Muscle of arm (tissue), 1 donor: ENCODE measurements at regions not wholly inside any gene's neighbourhood (a gene's known extent, or its start where the extent isn't known, plus 50 kb on each side); places are given as distances from the start of the nearest gene placed in this dataset.

Experiments used
- DNase-seq: peaks from one replicate; pipeline ENCODE4 v3.0.0-alpha.2; 2013

DNA sequence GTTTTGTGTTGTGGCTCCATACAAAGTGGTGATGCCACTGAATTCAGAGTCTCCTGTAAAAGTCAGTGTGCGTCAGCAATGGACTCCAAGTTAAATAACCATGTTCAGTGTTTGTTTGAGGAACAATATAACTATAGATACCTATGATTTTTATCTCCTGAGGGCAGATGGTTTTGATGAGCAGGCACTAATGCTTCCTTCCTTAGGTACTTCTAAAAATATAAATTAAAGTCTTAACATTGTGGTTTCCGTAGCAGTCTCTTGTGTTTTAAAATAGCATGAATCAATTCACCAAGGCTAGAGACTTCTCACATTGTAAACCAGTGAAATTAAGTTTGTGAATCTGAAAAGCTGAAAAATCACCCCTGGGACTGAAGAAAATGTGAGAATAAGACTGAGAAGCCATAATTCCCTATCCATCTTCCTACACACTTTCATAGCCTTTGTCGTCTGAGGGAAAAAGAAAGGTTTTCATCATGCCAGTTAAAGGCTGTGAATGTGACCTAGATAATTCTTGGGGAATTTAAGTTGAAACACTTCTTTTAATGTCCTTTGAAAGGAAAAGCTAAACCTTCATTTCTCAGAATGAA is 1502.9 kb downstream of the CDH11 start:
- no peak for DNase-seq

DNA sequence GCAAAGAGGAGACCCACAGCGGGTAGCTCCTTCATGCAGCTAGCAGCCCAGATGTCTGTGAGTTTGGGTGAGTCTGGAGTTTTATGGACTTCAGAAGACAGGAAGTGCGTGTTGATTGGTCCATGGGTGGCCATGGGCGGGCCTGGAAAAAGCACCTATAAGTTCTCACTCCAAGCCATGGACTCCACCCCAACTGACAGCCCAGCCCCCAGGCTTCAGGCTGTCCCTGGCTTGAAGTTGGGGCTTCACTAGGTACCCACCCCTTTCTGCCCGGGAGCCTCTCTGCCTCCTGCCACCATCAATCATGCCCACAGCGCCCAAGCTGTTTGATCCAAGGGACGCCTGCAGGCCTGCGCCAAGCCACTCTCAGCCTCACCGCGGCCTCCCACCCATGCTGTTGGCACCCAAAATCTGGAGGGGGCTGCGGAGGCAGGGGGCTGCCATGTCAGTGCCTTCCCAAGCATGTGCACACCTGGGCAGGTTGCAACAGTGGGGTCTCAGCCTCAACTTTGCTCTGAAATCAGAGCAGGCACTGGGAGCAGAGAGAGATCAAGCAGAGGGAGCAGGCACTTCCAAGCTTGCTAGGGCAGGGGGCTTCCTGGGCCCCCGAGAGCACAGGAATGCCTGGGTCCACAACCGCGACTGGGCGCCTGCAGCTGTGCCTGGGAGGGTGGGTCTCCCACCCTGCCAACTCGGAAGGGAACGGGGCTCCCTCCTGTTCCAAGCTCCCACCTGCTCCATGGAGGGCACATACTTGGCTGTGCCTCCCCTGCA is 1503.7 kb downstream of the CDH11 start:
- DNase-seq, result no peak

DNA sequence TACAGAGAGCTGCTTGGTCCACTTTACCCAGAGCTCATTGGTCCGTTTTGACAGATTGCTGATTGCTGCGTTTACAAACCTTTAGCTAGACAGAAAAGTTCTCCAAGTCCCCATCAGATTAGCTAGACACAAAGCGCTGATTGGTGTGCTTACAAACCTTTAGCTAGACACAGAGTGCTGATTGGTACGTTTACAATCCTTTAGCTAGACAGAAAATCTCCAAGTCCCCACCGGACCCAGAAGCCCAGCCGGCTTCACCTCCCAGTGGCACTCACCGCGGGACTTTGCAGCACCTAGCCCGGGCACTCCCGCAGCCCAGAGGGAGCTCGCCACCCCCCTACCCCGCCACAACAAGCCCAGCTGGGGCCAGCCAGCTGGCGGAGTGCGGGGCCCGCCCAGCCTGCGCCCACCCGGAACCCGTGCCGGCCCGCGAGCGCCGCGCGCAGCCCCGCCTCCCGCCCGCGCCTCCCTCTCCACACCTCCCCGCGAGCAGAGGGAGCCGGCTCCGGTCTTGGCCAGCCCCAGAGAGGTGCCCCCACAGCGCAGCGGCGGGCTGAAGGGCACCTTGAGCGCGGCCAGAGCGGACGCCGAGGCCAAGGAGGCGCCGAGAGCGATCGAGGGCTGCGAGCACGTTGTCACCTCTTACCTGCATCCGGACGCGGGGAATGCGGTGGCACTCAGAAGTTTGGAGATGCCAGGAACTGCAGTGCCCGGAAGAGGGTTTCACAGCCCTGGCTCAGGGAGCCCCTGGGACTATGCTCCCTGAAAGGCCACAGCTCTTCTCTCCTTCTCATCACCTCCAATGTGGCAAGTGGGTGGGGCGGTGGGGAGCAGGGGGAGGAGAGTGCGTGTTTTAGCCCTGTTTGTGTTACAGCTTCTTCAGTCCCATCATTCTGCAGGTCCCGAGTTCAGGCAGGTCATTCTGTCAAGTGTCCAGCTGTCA is 1504.5 kb downstream of the CDH11 start:
- no peak for DNase-seq

DNA sequence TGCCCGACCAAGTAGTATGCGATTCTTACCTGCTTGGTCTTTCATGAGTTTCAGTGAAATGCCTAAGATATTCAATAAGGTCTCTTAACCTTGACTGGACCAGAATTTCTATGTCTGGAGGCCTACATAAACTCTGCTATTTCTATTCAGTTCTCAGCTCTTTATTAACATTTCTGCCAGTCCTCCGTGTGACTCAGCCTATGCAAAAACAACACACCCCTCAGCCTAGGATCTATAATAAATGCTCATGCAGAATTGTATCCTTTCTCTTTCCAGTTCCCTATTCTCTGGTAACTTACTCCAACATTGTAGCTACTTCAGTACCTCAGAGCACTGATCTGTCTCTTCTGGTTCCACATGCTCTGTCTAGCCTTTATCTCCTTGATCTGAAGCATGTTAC is 1507.4 kb downstream of the CDH11 start:
- no peak for DNase-seq

DNA sequence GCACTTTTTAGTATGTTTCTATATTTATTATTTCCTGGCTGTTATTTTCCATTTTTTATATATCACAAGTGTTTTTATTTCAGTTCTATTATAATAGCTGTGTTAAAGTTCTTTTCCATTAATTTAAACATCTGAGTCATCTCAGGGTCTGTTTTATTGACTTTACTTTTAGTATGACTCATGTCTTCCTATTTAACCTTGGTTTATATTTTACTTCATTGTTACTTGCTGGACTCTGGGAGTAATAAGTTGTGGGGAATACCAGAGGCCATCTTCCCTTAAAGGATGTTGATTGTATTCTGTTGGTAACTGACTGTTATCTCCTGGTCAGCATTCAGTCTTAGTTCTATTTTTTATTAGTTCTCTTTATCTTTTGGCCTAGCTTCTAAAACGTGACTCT is 1508.2 kb downstream of the CDH11 start:
- no peak for DNase-seq

DNA sequence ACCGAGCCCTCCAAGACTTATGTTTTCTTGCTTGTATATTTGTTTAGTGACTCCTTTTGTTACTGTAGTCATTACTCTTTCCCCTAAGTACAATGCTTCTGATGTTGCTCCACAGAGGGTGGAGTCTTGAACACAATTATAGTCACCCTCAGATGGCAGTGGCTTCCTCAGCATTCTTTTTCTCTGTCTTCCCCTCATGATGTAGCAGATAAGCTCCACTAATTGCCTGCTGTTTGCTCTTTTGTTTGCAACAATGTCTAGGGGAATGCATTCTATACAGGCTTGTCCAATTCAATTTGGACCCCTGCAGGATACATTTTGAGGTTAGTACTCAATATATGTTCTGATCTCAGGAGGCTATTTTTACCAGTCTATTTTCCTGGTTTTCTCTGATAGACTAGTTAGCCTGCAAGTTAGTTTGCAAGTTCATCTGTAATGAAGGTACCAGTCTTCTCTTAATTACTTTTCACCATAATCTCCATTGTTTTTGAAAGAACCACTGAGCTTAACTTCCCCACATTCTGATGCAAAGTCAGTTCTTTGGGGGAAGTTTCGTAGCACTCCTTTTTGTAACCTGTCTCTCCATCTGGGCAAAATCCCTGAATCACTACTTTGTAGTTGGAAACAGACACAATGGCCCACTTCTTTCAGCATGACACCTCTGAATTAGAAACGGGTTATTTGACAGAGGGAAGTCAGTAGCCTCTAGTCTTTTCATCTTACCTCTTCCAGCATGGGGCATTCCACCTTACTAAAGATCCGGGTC is 1509.2 kb downstream of the CDH11 start:
- no peak for DNase-seq

DNA sequence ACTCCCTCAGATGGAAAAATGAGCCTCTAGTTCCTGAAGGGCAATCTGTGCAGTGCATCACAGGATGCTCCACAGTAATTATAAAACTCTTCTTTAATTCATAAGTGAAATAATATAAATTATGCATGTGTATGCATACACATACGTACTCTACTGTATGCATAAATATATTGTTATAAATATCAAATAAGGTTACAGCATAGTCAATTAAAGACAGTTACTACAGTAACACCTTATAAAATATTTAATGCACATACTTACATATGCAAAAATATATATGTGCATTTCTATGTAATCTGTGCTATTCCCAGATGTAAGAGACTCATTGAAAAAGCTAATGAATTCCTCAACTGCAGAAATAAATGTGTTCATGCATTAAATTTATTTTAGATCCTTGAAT is 1515.1 kb downstream of the CDH11 start:
- DNase-seq, result no peak

DNA sequence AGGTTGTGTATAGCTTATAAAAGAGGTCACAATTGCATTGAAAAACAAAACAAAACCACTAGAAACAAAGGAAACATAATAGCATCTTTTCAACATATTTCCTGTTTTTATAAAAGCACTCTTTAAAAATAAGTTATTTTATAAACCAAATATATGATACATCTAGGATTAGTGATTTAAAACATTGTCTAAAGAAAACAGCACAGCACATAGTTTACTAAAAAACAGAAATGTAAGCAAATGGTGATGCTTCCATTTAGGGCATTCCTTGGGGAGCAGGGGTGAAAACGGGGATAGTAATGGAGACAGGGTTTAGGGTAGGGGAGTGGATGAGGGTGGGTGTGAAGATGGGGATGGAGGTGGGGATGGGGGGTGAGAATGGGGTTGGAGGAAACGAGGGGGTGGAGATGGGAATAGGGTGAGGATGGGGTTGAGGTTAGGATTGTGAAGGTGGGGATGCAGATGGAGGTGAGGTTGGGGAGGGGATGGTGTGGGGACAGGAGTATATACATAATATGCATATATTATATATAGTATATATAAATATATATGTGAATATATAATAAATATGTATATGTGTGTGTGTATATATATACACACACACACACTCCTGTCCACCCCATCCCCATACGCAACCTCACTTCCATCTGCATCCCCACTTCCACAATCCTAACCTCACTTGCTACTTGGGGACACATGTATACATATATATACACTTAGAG is 1519.5 kb downstream of the CDH11 start:
- DNase-seq, result no peak

DNA sequence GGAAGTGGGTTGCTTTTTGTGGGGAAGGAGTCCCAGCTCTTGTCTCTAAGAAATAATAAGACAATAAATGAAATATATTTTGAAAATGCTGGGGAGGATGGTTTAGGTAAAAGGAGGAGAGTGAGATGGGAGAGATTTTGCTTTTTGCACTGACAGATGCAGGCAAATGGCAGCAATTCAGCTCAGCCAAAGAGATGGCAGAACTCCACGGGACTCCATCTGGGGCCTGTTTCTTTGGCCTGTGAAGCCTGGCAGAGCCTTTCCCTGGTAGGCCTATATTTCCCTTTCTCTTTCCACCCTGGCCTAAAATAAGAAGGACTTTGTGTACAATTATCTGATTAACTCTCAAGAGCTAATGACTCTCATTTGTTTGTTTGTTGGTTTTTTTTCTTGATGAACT is 1525.1 kb downstream of the CDH11 start:
- DNase-seq, result no peak

DNA sequence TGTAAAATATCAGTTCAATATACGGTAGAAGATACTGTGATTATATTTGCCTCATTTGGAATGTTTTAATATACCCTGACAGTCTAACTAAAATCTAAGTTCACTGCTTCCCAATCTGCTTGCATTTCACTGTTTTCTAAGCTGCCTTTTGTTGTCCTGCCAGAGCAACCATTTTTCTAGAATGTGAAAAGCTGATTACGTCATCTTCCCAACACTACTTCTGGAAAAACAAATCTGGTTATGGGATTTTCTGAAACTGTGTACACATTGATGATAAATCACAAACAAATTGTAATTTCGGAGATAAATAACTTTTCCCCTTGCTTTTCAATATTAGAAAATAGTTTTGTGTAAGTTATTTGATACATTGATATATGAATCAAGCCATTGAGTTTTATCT is 1529.0 kb downstream of the CDH11 start:
- no peak for DNase-seq

DNA sequence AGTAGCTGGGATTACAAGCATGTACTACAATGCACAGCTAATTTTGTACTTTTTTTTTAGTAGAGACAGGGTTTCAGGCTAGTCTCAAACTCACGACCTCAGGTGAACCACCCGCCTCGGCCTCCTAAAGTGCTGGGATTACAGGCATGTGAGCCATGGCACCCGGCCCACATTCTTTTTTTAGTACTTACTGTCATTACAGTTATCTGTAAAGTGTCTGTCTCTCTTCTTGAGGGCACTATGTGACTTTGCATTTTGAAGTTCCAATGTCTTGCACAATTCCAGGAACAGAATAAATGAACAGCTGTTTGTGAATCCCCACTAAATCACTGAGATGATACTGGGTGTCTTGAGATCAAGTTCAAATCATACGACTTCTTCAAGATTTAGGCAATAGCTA is 1540.3 kb downstream of the CDH11 start:
- DNase-seq, result no peak

DNA sequence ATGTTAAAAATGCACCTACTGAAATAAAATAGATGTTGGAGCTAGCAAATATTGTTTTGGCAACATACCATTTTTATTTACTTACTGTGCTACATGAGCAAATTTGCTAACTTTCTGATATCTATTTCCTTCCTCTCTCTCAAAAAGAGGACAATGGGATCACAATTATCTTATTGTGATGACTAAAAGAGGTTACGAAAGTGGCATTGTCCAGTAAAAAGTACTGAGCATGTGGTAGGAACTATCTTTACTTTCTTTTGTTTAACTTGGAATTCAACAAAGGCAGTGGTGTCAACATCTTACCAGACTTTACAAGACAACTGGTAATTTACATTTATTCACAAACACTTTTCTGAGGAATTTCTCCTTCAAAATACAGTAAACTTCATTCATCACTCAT is 1542.6 kb upstream of the CDH8 start:
- DNase-seq, result no peak

DNA sequence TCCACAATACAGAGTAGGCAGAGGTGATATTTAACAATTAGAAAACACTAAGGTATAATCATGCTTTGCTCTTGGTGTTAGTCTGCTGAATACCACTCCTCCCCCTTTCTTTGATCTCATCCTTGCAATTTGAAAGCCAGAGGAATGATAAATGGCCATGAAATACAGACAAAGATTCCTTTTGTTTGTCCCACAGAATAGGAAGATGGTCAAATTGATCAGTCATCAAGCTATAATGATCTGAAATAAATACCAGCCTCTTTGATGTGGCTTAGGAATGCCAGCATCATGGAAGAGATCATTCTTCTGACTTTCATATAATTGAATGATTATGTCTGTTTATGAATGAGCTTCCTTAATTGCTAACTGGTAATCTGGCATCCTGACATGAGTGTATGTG is 1541.7 kb upstream of the CDH8 start:
- no peak for DNase-seq

DNA sequence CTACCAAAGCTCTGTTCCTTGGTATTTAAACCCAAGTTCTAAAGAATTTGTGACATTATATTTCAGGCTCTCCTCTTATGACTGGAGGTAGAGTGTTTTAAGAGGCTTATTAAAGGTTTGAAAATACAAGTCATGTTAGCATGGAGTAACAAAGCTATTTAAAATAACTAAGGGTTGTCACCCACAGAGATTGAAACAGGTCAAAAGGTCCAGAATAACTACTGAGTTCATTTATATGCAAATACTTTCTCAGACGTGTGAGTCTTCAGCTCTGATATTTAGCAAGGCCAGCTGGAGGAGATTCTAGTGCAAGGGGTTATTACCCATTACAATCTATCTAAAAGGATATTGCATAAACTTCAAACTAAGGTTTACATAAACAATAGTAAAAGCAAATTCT is 1538.8 kb upstream of the CDH8 start:
- DNase-seq, result no peak

DNA sequence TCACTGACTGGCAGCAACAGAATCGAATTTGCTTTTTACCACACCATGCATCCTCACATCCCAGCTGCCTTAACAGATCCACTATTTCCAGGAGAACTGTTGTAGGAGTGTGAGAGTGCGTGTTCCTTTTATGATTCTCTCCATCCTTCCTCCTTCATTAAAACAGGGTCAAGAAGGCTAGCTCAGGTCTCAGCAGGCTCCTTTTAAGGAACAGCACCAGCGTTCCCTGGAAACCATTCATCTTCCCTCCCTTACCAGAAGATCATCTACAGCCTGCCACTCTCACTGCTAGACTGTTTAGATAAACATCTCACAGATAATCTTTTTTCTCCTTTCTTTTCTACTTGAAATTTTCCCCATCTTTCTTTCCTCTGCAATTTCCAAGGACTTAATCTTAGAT is 1531.9 kb upstream of the CDH8 start:
- DNase-seq, result no peak

DNA sequence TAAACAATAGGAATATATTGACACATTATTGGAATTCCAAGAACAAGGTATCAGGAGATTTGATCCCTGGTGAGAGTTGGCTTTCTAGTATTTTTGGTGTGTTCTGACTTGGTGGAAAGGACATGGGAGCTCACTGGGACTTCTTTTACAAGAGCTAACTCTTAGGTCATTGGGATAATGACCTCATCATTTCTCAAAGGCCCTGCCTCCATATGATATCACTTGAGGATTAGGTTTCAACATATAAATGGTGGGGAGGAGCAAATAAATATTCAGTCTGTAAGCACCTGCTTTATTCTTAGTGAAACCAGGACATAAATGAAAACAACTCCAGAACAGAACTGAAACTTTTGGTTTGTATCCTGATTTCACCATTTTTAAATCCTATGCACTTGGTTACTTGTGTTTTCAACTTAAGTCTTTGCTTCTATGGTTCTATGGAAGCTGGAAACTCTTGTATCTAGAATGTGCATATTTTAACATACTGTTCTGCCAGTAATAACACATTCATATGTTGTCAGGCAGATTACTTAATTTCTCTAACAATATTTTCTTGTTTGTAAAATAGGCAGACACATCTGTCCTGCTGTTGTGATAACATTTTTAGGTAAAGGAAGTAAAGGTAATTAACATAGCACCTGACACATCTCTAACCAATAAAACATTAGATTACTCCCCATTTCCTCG is 1527.7 kb upstream of the CDH8 start:
- DNase-seq, result no peak

DNA sequence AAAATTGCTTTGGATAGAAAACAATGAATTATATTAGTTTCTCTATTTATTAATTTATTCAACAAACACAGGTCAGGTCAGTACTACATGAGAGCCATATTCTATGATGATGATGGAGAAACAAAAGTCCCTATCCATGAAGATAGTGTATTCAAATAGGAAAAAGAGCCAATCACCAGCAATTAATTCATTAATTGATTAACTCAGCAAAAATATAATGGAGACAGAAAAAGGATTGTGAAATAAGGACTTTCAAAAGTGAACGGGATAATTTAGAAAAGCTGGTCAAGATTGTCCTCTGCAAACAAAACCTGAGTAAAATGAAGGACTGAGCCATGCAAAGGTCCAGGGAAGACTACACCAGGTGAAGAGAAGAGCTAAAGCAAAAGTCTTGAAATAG is 1517.7 kb upstream of the CDH8 start:
- no peak for DNase-seq

DNA sequence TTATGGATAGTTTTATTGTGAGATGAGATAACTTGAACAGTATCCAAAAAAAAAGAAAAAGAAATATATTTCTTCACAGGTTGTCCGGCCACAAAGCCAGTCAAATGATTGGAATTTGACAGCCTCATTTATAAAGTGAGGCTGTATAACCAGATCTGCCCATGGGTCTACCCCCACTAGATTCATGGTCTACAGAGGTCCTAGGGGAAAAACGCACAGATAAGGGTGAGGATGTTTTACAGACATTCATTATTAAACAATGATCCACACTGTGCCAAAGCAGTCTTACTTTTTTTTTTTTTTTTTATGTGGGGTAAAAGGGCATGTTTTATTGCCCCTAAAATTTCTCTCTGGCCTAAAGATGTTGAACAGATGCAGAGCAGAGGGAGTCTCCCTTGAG is 1503.0 kb upstream of the CDH8 start:
- no peak for DNase-seq

DNA sequence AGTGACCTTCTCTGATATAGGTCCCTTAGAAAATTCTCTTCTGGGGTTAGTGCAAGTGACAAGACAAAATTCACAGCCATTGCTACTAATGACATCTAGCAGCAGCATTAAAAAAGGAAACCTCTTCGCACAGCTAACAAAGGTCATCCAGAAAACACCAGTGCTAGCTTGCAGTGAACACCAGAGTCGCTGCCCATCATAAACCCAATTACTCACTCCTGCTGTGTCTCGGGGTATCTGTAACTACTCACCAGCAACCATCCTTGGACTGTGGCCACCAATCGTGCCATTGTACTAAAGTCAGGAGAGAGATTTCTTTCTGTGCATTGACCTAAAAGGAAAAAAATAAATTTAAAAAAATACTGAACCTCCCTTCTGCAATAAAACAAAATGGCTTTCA is 1494.7 kb upstream of the CDH8 start:
- no peak for DNase-seq

DNA sequence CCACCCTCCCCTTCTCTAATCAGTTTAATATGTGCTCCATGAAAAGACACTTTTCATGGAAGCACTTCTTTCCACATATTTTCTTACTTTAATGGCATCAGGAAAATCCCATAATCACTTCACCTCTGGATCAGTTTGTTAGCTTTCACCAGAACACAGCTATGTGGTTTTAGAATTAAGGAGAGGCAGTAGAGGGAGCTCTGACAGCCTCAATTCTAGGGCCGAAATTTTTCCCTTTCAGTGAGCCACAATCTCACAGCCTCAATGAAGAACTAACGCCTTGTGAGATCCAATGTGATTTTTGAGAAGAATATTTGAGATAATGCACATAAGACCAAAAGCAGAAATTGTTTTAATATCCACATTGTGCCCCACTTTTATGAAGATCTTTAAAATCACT is 1494.0 kb upstream of the CDH8 start:
- DNase-seq, result no peak

DNA sequence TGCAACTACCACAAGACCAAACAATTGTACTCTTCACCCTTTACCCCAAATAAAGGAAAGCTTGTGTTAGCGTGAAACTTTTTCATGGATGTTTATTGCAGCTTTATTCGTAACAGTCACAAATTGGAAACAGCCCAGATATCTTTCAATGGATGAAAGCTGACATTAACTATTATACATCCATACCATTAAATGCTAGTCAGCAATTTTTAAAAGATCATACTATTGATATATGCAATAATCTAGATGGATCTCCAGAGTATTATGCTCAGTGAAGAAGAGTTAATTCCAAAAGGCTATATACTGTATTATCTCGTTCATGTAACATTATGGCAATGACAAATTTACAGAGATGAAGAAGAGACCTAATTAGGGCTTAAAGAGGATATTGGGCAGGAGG is 1491.2 kb upstream of the CDH8 start:
- no peak for DNase-seq
